Esophagus squamous epithelium (tissue), 4 donors: ENCODE measurements at regions not wholly inside any gene's neighbourhood (a gene's known extent, or its start where the extent isn't known, plus 50 kb on each side); places are given as distances from the start of the nearest gene placed in this dataset.

Source experiments
- POLR2A ChIP-seq, 4 donors: fragments of 450-650 bp; IDR thresholded peaks; one replicate each; pipeline ENCODE4 v1.6.1; 2017; ENCODE audit warnings: antibody characterized with exemption in 4 of 4, mild to moderate bottlenecking in 4 of 4, moderate library complexity in 3 of 4
- TF ChIP-seq, protein P1 (sequence below), 6 experiments: fragments of 450-650 bp in 4 of 6; fragments of 200-600 bp in 2 of 6; sonication (generic) in 2 of 6; IDR thresholded peaks; one replicate each; pipeline ENCODE4 v1.5.1; 2016 to 2019; ENCODE audit warnings: antibody characterized with exemption in 6 of 6, mild to moderate bottlenecking in 4 of 6, moderate library complexity in 4 of 6

DNA sequence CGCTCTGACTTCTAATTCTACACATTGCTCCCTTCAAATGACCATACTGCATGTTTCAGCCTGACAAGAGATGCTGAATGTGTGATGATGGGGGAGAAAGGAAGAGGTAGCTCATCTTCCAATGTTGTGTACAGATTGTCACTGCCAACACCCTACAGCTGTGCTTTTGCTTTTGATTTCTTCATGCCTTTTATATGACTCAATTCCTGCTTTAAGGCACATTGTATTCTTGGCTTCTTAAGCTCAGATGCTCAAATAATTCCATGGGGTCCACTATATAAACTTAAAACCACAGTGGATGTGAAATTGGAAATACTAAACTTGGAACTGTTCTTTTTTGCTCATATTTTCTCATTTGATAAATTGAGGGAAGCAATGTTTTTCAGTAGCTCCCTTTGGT, 183.2 kb upstream of the WDFY3 start:
- TF ChIP-seq, protein P1, sequence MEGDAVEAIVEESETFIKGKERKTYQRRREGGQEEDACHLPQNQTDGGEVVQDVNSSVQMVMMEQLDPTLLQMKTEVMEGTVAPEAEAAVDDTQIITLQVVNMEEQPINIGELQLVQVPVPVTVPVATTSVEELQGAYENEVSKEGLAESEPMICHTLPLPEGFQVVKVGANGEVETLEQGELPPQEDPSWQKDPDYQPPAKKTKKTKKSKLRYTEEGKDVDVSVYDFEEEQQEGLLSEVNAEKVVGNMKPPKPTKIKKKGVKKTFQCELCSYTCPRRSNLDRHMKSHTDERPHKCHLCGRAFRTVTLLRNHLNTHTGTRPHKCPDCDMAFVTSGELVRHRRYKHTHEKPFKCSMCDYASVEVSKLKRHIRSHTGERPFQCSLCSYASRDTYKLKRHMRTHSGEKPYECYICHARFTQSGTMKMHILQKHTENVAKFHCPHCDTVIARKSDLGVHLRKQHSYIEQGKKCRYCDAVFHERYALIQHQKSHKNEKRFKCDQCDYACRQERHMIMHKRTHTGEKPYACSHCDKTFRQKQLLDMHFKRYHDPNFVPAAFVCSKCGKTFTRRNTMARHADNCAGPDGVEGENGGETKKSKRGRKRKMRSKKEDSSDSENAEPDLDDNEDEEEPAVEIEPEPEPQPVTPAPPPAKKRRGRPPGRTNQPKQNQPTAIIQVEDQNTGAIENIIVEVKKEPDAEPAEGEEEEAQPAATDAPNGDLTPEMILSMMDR (IDR thresholded peaks at IDR 0.05), result no peak
- no peak for TF ChIP-seq POLR2A (IDR thresholded peaks at IDR 0.05)
